Esophagus muscularis mucosa (tissue), 4 donors: ENCODE measurements at regions not wholly inside any gene's neighbourhood (a gene's known extent, or its start where the extent isn't known, plus 50 kb on each side); places are given as distances from the start of the nearest gene placed in this dataset.

Experiments used
- EP300 ChIP-seq: sonication (generic); formaldehyde crosslinking; IDR thresholded peaks from one replicate; pipeline ENCODE4 v1.6.1; 2017; ENCODE audit warnings: antibody characterized with exemption
- POLR2AphosphoS5 ChIP-seq, 2 donors: sonication (generic); formaldehyde crosslinking; IDR thresholded peaks; one replicate each; pipeline ENCODE4 v1.6.1; 2017; ENCODE audit warnings: antibody characterized with exemption in 2 of 2
- TF ChIP-seq, protein P1 (sequence below), 3 experiments: fragments of 200-600 bp in 2 of 3; fragments of 450-650 bp in 1 of 3; sonication (generic) in 2 of 3; IDR thresholded peaks; one replicate each; pipeline ENCODE4 v1.5.1; 2017 to 2019; ENCODE audit warnings: antibody characterized with exemption in 3 of 3, mild to moderate bottlenecking in 2 of 3, moderate library complexity in 1 of 3

GRCh38 chr2:217733461-217733860 lies 269.3 kb downstream of the TNS1 start:
- TF ChIP-seq, protein P1, sequence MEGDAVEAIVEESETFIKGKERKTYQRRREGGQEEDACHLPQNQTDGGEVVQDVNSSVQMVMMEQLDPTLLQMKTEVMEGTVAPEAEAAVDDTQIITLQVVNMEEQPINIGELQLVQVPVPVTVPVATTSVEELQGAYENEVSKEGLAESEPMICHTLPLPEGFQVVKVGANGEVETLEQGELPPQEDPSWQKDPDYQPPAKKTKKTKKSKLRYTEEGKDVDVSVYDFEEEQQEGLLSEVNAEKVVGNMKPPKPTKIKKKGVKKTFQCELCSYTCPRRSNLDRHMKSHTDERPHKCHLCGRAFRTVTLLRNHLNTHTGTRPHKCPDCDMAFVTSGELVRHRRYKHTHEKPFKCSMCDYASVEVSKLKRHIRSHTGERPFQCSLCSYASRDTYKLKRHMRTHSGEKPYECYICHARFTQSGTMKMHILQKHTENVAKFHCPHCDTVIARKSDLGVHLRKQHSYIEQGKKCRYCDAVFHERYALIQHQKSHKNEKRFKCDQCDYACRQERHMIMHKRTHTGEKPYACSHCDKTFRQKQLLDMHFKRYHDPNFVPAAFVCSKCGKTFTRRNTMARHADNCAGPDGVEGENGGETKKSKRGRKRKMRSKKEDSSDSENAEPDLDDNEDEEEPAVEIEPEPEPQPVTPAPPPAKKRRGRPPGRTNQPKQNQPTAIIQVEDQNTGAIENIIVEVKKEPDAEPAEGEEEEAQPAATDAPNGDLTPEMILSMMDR (IDR thresholded peaks at IDR 0.05) = no peak
- no peak for TF ChIP-seq EP300
- no peak for TF ChIP-seq POLR2AphosphoS5 (IDR thresholded peaks at IDR 0.05)
